Urinary bladder (tissue), 1 donor: ENCODE measurements at regions not wholly inside any gene's neighbourhood (a gene's known extent, or its start where the extent isn't known, plus 50 kb on each side); places are given as distances from the start of the nearest gene placed in this dataset. TPM values are rescaled to one million over a fixed set of nuclear protein-coding genes. Genes with fewer than 3 reads are reported as not detected.

Source experiments
- small RNA-seq: library from RNA; depleted of rRNA; stranded (forward); fragments of <200 nt; gene quantifications from one replicate; pipeline ENCODE3, GENCODE V24; 2014

Small RNAs in the stretch of these regions (small RNA-seq; reads per million reads assigned to genes)
- not detected for gene RNU6-657P
